22Rv1 (cell line): ENCODE measurements at regions not wholly inside any gene's neighbourhood (a gene's known extent, or its start where the extent isn't known, plus 50 kb on each side); places are given as distances from the start of the nearest gene placed in this dataset.

Experiments
- H3K27ac ChIP-seq: fragments of 450-650 bp; 2 replicates; pipeline ENCODE4 v1.5.1; 2017
- CTCF ChIP-seq: fragments of 450-650 bp; IDR thresholded peaks from 2 replicates; pipeline ENCODE4 v1.5.1; 2017; ENCODE audit warnings: mild to moderate bottlenecking
- ZFX ChIP-seq: fragments of 450-650 bp; IDR thresholded peaks from 2 replicates; pipeline ENCODE4 v1.6.1; 2017; ENCODE audit warnings: antibody characterized with exemption, borderline replicate concordance

DNA sequence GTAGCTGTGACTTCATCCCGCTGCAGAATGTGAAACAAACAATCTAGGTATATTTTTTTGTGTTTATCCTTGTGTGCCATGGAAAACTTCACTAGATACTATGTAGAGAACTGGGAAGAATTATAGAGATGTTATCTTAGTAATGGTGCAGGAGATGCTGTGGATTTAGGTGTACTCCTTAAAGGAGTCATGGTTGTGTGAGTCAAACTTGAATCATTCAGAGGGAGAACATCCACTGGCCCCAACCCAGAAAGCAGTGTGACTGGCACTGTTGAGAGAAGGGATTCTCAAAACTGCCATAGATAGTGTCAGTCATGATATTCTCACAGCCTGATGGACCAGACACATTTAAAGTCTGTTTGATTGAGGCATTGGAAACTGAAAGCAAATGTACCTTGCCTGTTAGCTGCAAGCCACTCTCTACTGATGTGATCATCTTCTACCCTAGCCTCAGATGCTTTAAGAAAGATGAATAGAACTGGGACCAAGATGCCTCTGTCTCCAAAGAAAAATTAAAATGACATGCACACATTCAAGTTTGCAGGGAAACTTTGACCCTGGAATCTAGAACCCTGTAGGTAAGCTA lies 754.6 kb downstream of the MRPL39 start:
- TF ChIP-seq ZFX = no peak
- TF ChIP-seq CTCF = no peak
- H3K27ac ChIP-seq = no peak overlapping the region

DNA sequence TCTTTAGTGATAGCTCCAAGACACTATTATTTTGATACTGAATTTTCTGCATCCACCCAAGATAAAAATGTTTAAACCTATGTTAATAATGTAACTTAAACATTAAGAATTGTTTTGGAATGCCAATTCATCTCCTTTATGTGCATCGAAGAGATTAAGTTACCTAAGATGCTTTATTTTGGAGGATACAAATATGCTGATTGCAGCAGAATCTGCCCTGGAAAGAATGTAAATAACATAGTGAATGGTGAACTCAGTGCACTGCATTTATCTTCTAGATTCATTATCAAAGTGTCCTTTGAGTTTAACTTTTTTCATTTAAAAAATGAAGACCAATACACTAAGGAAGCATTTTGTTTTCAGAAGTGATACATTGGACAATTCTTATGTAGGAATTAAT lies 757.2 kb downstream of the MRPL39 start:
- TF ChIP-seq CTCF (no peak), ZFX (no peak)

DNA sequence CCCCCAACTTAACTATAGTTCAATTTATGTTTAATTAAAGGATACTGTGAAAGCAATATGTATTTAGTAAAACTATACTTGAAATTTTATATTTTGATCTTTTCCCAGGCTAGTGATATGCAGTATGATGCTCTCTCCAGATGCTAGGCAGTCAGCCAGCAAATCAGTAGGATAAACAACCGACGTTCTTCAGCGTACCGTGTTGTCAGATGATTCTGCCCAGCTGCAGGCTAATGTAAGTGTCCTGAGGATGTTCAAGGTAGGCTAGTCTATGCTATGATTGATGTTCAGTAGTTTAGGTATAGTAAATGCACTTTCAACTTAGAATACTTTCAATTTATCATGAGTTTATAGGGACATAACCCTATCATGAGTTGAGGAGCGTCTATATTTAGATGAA lies 762.6 kb downstream of the MRPL39 start:
- H3K27ac ChIP-seq = no peak overlapping the region
- TF ChIP-seq CTCF = no peak
- TF ChIP-seq ZFX = no peak

More for the DNA sequence above, 757.2 kb downstream of the MRPL39 start:
- H3K27ac ChIP-seq = no peak overlapping the region

DNA sequence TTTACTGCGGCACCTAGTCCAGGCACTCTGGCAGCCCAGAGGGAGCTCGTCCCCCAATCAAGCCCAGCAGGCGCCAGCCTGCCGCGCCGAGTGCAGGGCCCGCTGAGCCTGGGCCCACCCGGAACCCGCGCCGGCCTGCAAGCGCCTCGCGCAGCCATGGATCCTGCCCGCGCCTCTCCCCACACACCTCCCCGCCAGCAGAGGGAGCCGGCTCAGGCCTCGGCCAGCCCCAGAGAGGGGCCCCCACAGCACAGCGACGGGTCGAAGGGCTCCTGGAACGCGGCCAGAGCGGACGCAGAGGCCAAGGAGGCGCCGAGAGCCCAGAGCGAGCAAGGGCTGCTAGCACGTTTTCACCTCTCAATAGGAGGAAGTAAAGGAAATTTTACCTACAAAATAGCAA lies 767.0 kb downstream of the MRPL39 start:
- TF ChIP-seq ZFX (no peak), CTCF (peak; percentile 17; the same call in 1 of the 2 replicates)
- H3K27ac ChIP-seq = no peak overlapping the region

- no peak for TF ChIP-seq CTCF
- no peak for TF ChIP-seq ZFX
- no peak overlapping the region for H3K27ac ChIP-seq
These were observed 774.3 kb downstream of the MRPL39 start for GRCh38 chr21:24832961-24833360.

- TF ChIP-seq CTCF (no peak), ZFX (no peak)
- H3K27ac ChIP-seq = no peak overlapping the region
These were observed 777.9 kb downstream of the MRPL39 start for GRCh38 chr21:24829397-24829796.

DNA sequence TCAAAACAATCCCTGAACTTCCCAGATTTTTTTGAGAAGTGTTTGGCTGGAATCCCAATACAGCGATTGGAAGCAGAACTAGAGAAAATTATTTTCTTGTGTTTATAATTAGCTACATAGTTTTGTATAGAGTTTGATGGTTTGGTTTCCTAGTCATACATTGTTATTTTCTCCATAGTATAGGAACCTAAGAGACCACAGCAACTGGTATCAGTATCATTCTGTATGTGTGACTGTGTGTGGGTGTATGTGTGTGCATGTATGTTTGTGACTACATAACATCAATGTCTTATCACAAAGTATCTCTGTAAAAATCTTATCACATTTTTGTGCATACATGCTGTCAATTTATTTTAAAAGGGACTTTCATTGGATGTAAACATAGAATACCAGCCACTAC lies 780.5 kb downstream of the MRPL39 start:
- no peak for TF ChIP-seq ZFX
- TF ChIP-seq CTCF = no peak
- H3K27ac ChIP-seq = no peak overlapping the region
